ENCODE measurements at regions not wholly inside any gene's neighbourhood (a gene's known extent, or its start where the extent isn't known, plus 50 kb on each side); places are given as distances from the start of the nearest gene placed in this dataset.
"Not testable (repeated sequence)": the region's sequence is repeated elsewhere in the genome, so short reads cannot be mapped to it uniquely, and the experiment has no call there.

- peak; percentile 62 for ATAC-seq
- not testable (repeated sequence) for DNase-seq
These were observed 264.7 kb upstream of the PLGLB2 start for GRCh38 chr2:87483093-87483680.

GRCh38 chr2:87484363-87484762 is 263.5 kb upstream of the PLGLB2 start:
- DNase-seq, ATAC-seq: not testable (repeated sequence)

GRCh38 chr2:87485455-87485854 is 262.4 kb upstream of the PLGLB2 start:
- ATAC-seq, DNase-seq: not testable (repeated sequence)

- ATAC-seq = peak; percentile 66
These were observed 262.0 kb upstream of the PLGLB2 start for GRCh38 chr2:87485884-87486283.

GRCh38 chr2:87486413-87486812 is 261.5 kb upstream of the PLGLB2 start:
- DNase-seq = peak; percentile 51

More at GRCh38 chr2:87485884-87486283, 262.0 kb upstream of the PLGLB2 start:
- DNase-seq = not testable (repeated sequence)

GRCh38 chr2:87488021-87488420 is 259.9 kb upstream of the PLGLB2 start:
- ATAC-seq, DNase-seq: not testable (repeated sequence)

More at GRCh38 chr2:87486413-87486812, 261.5 kb upstream of the PLGLB2 start:
- peak; percentile 50 for ATAC-seq

- not testable (repeated sequence) for DNase-seq, ATAC-seq
These were observed 258.9 kb upstream of the PLGLB2 start for GRCh38 chr2:87488991-87489390.

GRCh38 chr2:87494846-87495245 is 253.0 kb upstream of the PLGLB2 start:
- DNase-seq, ATAC-seq: not testable (repeated sequence)

- DNase-seq, ATAC-seq: not testable (repeated sequence)
These were observed 252.4 kb upstream of the PLGLB2 start for GRCh38 chr2:87495455-87495854.

GRCh38 chr2:87496036-87497006 is 251.6 kb upstream of the PLGLB2 start:
- peak; percentile 85 for ATAC-seq
- DNase-seq = not testable (repeated sequence)

- ATAC-seq = not testable (repeated sequence)
These were observed 250.8 kb upstream of the PLGLB2 start for GRCh38 chr2:87497135-87497534.

GRCh38 chr2:87497700-87498099 is 250.2 kb upstream of the PLGLB2 start:
- DNase-seq, ATAC-seq: not testable (repeated sequence)

More at GRCh38 chr2:87497135-87497534, 250.8 kb upstream of the PLGLB2 start:
- DNase-seq = not testable (repeated sequence)

- ATAC-seq = peak; percentile 72
- peak; percentile 69 for DNase-seq
These were observed 249.6 kb upstream of the PLGLB2 start for GRCh38 chr2:87498169-87498853.

- ATAC-seq, DNase-seq: not testable (repeated sequence)
These were observed 249.0 kb upstream of the PLGLB2 start for GRCh38 chr2:87498854-87499238.

- peak; percentile 63 for ATAC-seq
- not testable (repeated sequence) for DNase-seq
These were observed 248.0 kb upstream of the PLGLB2 start for GRCh38 chr2:87499860-87500259.

GRCh38 chr2:87500421-87500820 is 247.5 kb upstream of the PLGLB2 start:
- DNase-seq, ATAC-seq: not testable (repeated sequence)

GRCh38 chr2:87500951-87501350 is 246.9 kb upstream of the PLGLB2 start:
- not testable (repeated sequence) for ATAC-seq, DNase-seq

- not testable (repeated sequence) for ATAC-seq, DNase-seq
These were observed 244.9 kb upstream of the PLGLB2 start for GRCh38 chr2:87502948-87503347.

- not testable (repeated sequence) for DNase-seq, ATAC-seq
These were observed 242.6 kb upstream of the PLGLB2 start for GRCh38 chr2:87505239-87505638.

GRCh38 chr2:87505909-87506308 is 242.0 kb upstream of the PLGLB2 start:
- not testable (repeated sequence) for DNase-seq, ATAC-seq

- DNase-seq = not testable (repeated sequence)
- peak; percentile 12 for ATAC-seq
These were observed 240.2 kb upstream of the PLGLB2 start for GRCh38 chr2:87507378-87508348.
